GM12878 (cell line): ENCODE measurements at regions not wholly inside any gene's neighbourhood (a gene's known extent, or its start where the extent isn't known, plus 50 kb on each side); places are given as distances from the start of the nearest gene placed in this dataset.

Experiments
- ATAC-seq: fragments of 200-7000 bp; cut with Tn5 transposase; 3 replicates; pipeline ENCODE4 v1.9.1; 2020; ENCODE audit warnings: mild to moderate bottlenecking, moderate library complexity
- BruUV-seq: library from RNA; stranded (reverse); fragments of 400-500 nt; replicated peaks from 2 replicates; lab custom pipeline; 2021; lab: Mats Ljungman, UMichigan
- CTCF ChIA-PET: fragments of 300-600 bp; sonication (Branson Sonifier 250); formaldehyde crosslinking; extraction: SDS; loops from one replicate; lab custom pipeline; 2021; ENCODE audit warnings: inconsistent platforms; lab: Yijun Ruan, JAX
- POLR2A ChIA-PET: fragments of 350-600 bp; formaldehyde crosslinking; extraction: SDS; loops from one replicate; lab custom pipeline; 2021; ENCODE audit warnings: inconsistent platforms; lab: Charles Lee
- RAD21 ChIA-PET: fragments of 300-600 bp; sonication (Branson Sonifier 250); formaldehyde crosslinking; loops from one replicate; lab custom pipeline; 2023; ENCODE audit warnings: antibody characterized with exemption; ENCODE audit not compliant: unreplicated experiment; lab: Charles Lee
- SMC1A ChIA-PET: fragments of 300-600 bp; sonication (Branson Sonifier 250); formaldehyde crosslinking; loops from one replicate; lab custom pipeline; 2023; ENCODE audit not compliant: unreplicated experiment, uncharacterized antibody; lab: Charles Lee
- DNase-seq: peaks from one replicate; pipeline ENCODE4 v3.0.0-alpha.2; 2011; ENCODE audit warnings: low read depth, low spot score
- FAIRE-seq: peaks from 3 replicates; lab custom pipeline; 2011; peaks lifted over from hg19 to GRCh38; lab: Jason Lieb, UNC
- H2AFZ ChIP-seq: 2 replicates; pipeline ENCODE4 v1.6.0; 2011; ENCODE audit warnings: low read depth, low read length, control low read depth; ENCODE audit not compliant: control insufficient read depth
- H3K27ac ChIP-seq: 2 replicates; pipeline ENCODE4 v1.5.1; 2011; ENCODE audit warnings: control low read depth; ENCODE audit not compliant: control insufficient read depth, insufficient read depth
- H3K27me3 ChIP-seq, 2 experiments: replicated peaks in 1 of 2; 2 replicates each; pipeline versions ENCODE4 v1.6.0 to v1.6.1; 2011; ENCODE audit warnings: low read length in 1 of 2; ENCODE audit not compliant: control insufficient read depth in 2 of 2, insufficient read depth in 2 of 2
- H3K36me3 ChIP-seq, 2 experiments: 2 replicates each; pipeline ENCODE4 v1.5.1; 2011; ENCODE audit warnings: low read length in 1 of 2; ENCODE audit not compliant: control insufficient read depth in 2 of 2, insufficient read depth in 2 of 2
- H3K4me1 ChIP-seq: 2 replicates; pipeline ENCODE4 v1.6.1; 2011; ENCODE audit warnings: mild to moderate bottlenecking, low read length, moderate library complexity, mixed read lengths; ENCODE audit not compliant: control insufficient read depth, insufficient read depth
- H3K4me2 ChIP-seq: 2 replicates; pipeline ENCODE4 v1.6.0; 2011; ENCODE audit warnings: control low read depth; ENCODE audit not compliant: control insufficient read depth, insufficient read depth
- H3K4me3 ChIP-seq: fragments of 200-600 bp; sonication (generic); 2 replicates; pipeline ENCODE4 v1.5.1; 2016
- H3K79me2 ChIP-seq: 2 replicates; pipeline ENCODE4 v1.6.0; 2011; ENCODE audit warnings: low read length; ENCODE audit not compliant: control insufficient read depth, insufficient read depth
- H3K9ac ChIP-seq: 2 replicates; pipeline ENCODE4 v1.8.0; 2011; ENCODE audit warnings: low read length, control low read depth, mixed read lengths; ENCODE audit not compliant: control insufficient read depth, insufficient read depth
- H3K9me3 ChIP-seq: replicated peaks from 3 replicates; pipeline ENCODE4 v1.5.1; 2011; ENCODE audit warnings: mild to moderate bottlenecking, low read length; ENCODE audit not compliant: control insufficient read depth, insufficient read depth
- H4K20me1 ChIP-seq: 2 replicates; pipeline ENCODE4 v1.6.0; 2011; ENCODE audit not compliant: control insufficient read depth, insufficient read depth
- ASH2L ChIP-seq: fragments of 300-600, 200-600 bp; sonication (generic); IDR thresholded peaks from 2 replicates; pipeline ENCODE4 v1.6.1; 2017; ENCODE audit warnings: low read depth, mild to moderate bottlenecking, borderline replicate concordance
- BRCA1 ChIP-seq: IDR thresholded peaks from 2 replicates; pipeline ENCODE4 v1.6.1; 2011; ENCODE audit warnings: low read depth, low read length, improper control_type of control experiment
- EGR1 ChIP-seq, 2 experiments: IDR thresholded peaks; 1 replicate in 1 of 2; 2 replicates in 1 of 2; pipeline ENCODE4 v1.6.1; 2011 to 2012; ENCODE audit warnings: low read depth in 2 of 2, low read length in 2 of 2, borderline replicate concordance in 1 of 2, mild to moderate bottlenecking in 1 of 2, moderate library complexity in 1 of 2
- HDAC6 ChIP-seq: fragments of 200-600 bp; sonication (generic); IDR thresholded peaks from one replicate; pipeline ENCODE4 v1.8.0; 2017; ENCODE audit warnings: antibody characterized with exemption; ENCODE audit not compliant: unreplicated experiment
- IKZF1 ChIP-seq: fragments of 450-650 bp; conservative IDR thresholded peaks from 2 replicates; pipeline ENCODE4 v1.6.1; 2017; ENCODE audit warnings: antibody characterized with exemption, mild to moderate bottlenecking
- LARP7 ChIP-seq: fragments of 450-650 bp; IDR thresholded peaks from 2 replicates; pipeline ENCODE4 v1.6.1; 2017; ENCODE audit warnings: mild to moderate bottlenecking
- MAX ChIP-seq: IDR thresholded peaks from 2 replicates; pipeline ENCODE4 v1.6.1; 2012; ENCODE audit warnings: low read depth, low read length, improper control_type of control experiment
- POU2F2 ChIP-seq: IDR thresholded peaks from 3 replicates; pipeline ENCODE4 v1.6.1; 2011; ENCODE audit warnings: low read depth, mild to moderate bottlenecking, low read length, borderline replicate concordance
- RBBP5 ChIP-seq: fragments of 200-600 bp; sonication (generic); conservative IDR thresholded peaks from 2 replicates; pipeline ENCODE4 v1.6.1; 2016
- REST ChIP-seq: IDR thresholded peaks from 2 replicates; pipeline ENCODE4 v1.6.1; 2012; ENCODE audit warnings: mild to moderate bottlenecking, low read depth, low read length
- SREBF1 ChIP-seq: IDR thresholded peaks from 2 replicates; pipeline ENCODE4 v1.6.1; 2012; ENCODE audit warnings: mild to moderate bottlenecking, low read length
- WGBS: methylation state at CpG from one replicate; pipeline ENCODE4 v1.1.6; 2016; ENCODE audit warnings: low lambda C conversion rate; ENCODE audit not compliant: insufficient replicate concordance, insufficient coverage; ENCODE audit errors: missing lambda C conversion rate; 5-methylcytosine and 5-hydroxymethylcytosine counted together
- in situ Hi-C: fragments of 300-500 bp; cut with MboI; formaldehyde crosslinking; loops from 9 replicates; pipeline ENCODE4 v1.14.3; 2018; ENCODE audit warnings: mixed read lengths
- intact Hi-C: fragments of 100-400 bp; cut with micrococcal nuclease; formaldehyde crosslinking; loops from one replicate; pipeline ENCODE4 v1.14.2; 2022; ENCODE audit not compliant: unreplicated experiment
- TF ChIP-seq, protein P1 (sequence below): fragments of 450-650 bp; IDR thresholded peaks from 2 replicates; pipeline ENCODE4 v1.6.1; 2016; ENCODE audit warnings: mild to moderate bottlenecking, moderate library complexity, borderline replicate concordance

GRCh38 chr2:150545916-150546315 is 58.4 kb upstream of the RND3 start (continued):
- TF ChIP-seq POU2F2 (no peak), MAX (no peak)

GRCh38 chr2:150544731-150545130 is 57.3 kb upstream of the RND3 start:
- no peaks in the 10 kb centered on the region for H3K36me3 ChIP-seq
- ChIA-PET POLR2A (interaction anchor here (0.5 to 1.0 kb wide), 2 partner anchors 57 to 77 kb away, joined by 3 read pairs; no protein-coding TSS in a partner anchor), RAD21 (no interaction called here), CTCF (interaction anchor here (0.6 to 1.2 kb wide), 4 partner anchors 9 to 952 kb away, joined by 3 to 7 read pairs (median 4); no protein-coding TSS in a partner anchor), SMC1A (interaction anchor here (0.7 to 1.2 kb wide), 5 partner anchors 8 to 56 kb away, joined by 3 to 4 read pairs (median 3); no protein-coding TSS in a partner anchor)
- no peak for ATAC-seq
- no peak overlapping the region for H3K27ac ChIP-seq
- no TSS peak for BruUV-seq
- H3K4me2 ChIP-seq, result no peak overlapping the region
- WGBS, result 55% methylated on average over 3 of the region's 3 CpGs
- H3K27me3 ChIP-seq, result no peaks in the 10 kb centered on the region
- in situ Hi-C loops (no loop called here), intact Hi-C loops (no loop called here)
- no peaks in the 10 kb centered on the region for H3K9me3 ChIP-seq
- no peak for DNase-seq
- no peaks in the 10 kb centered on the region for H3K79me2 ChIP-seq
- no peaks in the 10 kb centered on the region for H3K4me1 ChIP-seq
- FAIRE-seq, result no peak
- no peaks in the 10 kb centered on the region for H4K20me1 ChIP-seq
- no peak overlapping the region for H2AFZ ChIP-seq
- H3K9ac ChIP-seq, result no peak overlapping the region
- no peak overlapping the region for H3K4me3 ChIP-seq
- TF ChIP-seq BRCA1 (no peak), REST (no peak), EGR1 (IDR thresholded peaks at IDR 0.05; ENCODE audit: borderline replicate concordance in 1 of 2, low read depth in 2 of 2, low read length in 2 of 2) (no peak), SREBF1 (no peak), RBBP5 (no peak), LARP7 (no peak), IKZF1 (no peak), ASH2L (no peak), HDAC6 (no peak)
- TF ChIP-seq, protein P1, sequence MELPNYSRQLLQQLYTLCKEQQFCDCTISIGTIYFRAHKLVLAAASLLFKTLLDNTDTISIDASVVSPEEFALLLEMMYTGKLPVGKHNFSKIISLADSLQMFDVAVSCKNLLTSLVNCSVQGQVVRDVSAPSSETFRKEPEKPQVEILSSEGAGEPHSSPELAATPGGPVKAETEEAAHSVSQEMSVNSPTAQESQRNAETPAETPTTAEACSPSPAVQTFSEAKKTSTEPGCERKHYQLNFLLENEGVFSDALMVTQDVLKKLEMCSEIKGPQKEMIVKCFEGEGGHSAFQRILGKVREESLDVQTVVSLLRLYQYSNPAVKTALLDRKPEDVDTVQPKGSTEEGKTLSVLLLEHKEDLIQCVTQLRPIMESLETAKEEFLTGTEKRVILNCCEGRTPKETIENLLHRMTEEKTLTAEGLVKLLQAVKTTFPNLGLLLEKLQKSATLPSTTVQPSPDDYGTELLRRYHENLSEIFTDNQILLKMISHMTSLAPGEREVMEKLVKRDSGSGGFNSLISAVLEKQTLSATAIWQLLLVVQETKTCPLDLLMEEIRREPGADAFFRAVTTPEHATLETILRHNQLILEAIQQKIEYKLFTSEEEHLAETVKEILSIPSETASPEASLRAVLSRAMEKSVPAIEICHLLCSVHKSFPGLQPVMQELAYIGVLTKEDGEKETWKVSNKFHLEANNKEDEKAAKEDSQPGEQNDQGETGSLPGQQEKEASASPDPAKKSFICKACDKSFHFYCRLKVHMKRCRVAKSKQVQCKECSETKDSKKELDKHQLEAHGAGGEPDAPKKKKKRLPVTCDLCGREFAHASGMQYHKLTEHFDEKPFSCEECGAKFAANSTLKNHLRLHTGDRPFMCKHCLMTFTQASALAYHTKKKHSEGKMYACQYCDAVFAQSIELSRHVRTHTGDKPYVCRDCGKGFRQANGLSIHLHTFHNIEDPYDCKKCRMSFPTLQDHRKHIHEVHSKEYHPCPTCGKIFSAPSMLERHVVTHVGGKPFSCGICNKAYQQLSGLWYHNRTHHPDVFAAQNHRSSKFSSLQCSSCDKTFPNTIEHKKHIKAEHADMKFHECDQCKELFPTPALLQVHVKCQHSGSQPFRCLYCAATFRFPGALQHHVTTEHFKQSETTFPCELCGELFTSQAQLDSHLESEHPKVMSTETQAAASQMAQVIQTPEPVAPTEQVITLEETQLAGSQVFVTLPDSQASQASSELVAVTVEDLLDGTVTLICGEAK, result no peak
